H9 (cell line): ENCODE measurements at regions not wholly inside any gene's neighbourhood (a gene's known extent, or its start where the extent isn't known, plus 50 kb on each side); places are given as distances from the start of the nearest gene placed in this dataset.

Source experiments
- DNase-seq: peaks from one replicate; pipeline ENCODE4 v3.0.0-alpha.2; 2017
- H2AFZ ChIP-seq: one replicate; pipeline ENCODE4 v1.6.1; 2013; ENCODE audit warnings: mild to moderate bottlenecking, low read length, control low read depth, moderate library complexity
- H2AK5ac ChIP-seq: 2 replicates; pipeline ENCODE4 v1.6.1; 2013; ENCODE audit warnings: low read length, control low read depth, mixed read lengths; ENCODE audit not compliant: insufficient read length
- H2BK120ac ChIP-seq: one replicate; pipeline ENCODE4 v1.6.1; 2013; ENCODE audit warnings: low read depth, mild to moderate bottlenecking, low read length, control low read depth, inconsistent platforms; ENCODE audit not compliant: poor library complexity, severe bottlenecking
- H2BK12ac ChIP-seq: 2 replicates; pipeline ENCODE4 v1.6.1; 2013; ENCODE audit warnings: low read length, control low read depth, mixed read lengths, low read depth; ENCODE audit not compliant: insufficient read length
- H2BK15ac ChIP-seq: 2 replicates; pipeline ENCODE4 v1.6.1; 2013; ENCODE audit warnings: low read depth, low read length, control low read depth
- H2BK20ac ChIP-seq: one replicate; pipeline ENCODE4 v1.6.1; 2013; ENCODE audit warnings: low read depth, mild to moderate bottlenecking, low read length, control low read depth, inconsistent platforms; ENCODE audit not compliant: poor library complexity, severe bottlenecking
- H2BK5ac ChIP-seq: 2 replicates; pipeline ENCODE4 v1.6.1; 2013; ENCODE audit warnings: low read length, control low read depth, mixed read lengths; ENCODE audit not compliant: insufficient read length
- H3K14ac ChIP-seq: 2 replicates; pipeline ENCODE4 v1.6.1; 2013; ENCODE audit warnings: low read length, control low read depth; ENCODE audit not compliant: insufficient read depth
- H3K18ac ChIP-seq: 2 replicates; pipeline ENCODE4 v1.6.1; 2013; ENCODE audit warnings: low read depth, mild to moderate bottlenecking, mixed read lengths, low read length, control low read depth; ENCODE audit not compliant: insufficient read length
- H3K23ac ChIP-seq: 2 replicates; pipeline ENCODE4 v1.6.1; 2013; ENCODE audit warnings: low read length, control low read depth, mixed read lengths, low read depth; ENCODE audit not compliant: insufficient read length
- H3K23me2 ChIP-seq: 2 replicates; pipeline ENCODE4 v1.6.1; 2013; ENCODE audit warnings: low read depth, mild to moderate bottlenecking, mixed read lengths, low read length, control low read depth; ENCODE audit not compliant: insufficient read length, poor library complexity, severe bottlenecking
- H3K27ac ChIP-seq: 2 replicates; pipeline ENCODE4 v1.5.1; 2013; ENCODE audit warnings: low read length, control low read depth, mixed read lengths, low read depth; ENCODE audit not compliant: insufficient read length
- H3K27me3 ChIP-seq: 2 replicates; pipeline ENCODE4 v1.6.1; 2013; ENCODE audit warnings: low read length, control low read depth, inconsistent platforms; ENCODE audit not compliant: insufficient read depth
- H3K4ac ChIP-seq: 2 replicates; pipeline ENCODE4 v1.6.1; 2013; ENCODE audit warnings: low read depth, mild to moderate bottlenecking, control low read depth, inconsistent platforms, low read length, moderate library complexity
- H3K4me1 ChIP-seq: 2 replicates; pipeline ENCODE4 v1.6.1; 2013; ENCODE audit warnings: low read length, control low read depth, inconsistent platforms; ENCODE audit not compliant: insufficient read depth
- H3K4me2 ChIP-seq: 2 replicates; pipeline ENCODE4 v1.6.1; 2013; ENCODE audit warnings: low read length, control low read depth, mixed read lengths; ENCODE audit not compliant: insufficient read length, insufficient read depth
- H3K56ac ChIP-seq: 2 replicates; pipeline ENCODE4 v1.6.1; 2013; ENCODE audit warnings: low read depth, mild to moderate bottlenecking, mixed read lengths, low read length, control low read depth; ENCODE audit not compliant: insufficient read length
- H3K79me1 ChIP-seq: 2 replicates; pipeline ENCODE4 v1.6.1; 2013; ENCODE audit warnings: low read depth, mild to moderate bottlenecking, moderate library complexity, low read length, control low read depth, inconsistent platforms; ENCODE audit not compliant: insufficient read depth, poor library complexity, severe bottlenecking
- H3K79me2 ChIP-seq: 2 replicates; pipeline ENCODE4 v1.6.1; 2013; ENCODE audit warnings: low read length, control low read depth, inconsistent platforms; ENCODE audit not compliant: insufficient read depth
- H3K9ac ChIP-seq: 2 replicates; pipeline ENCODE4 v1.6.1; 2013; ENCODE audit warnings: low read length, control low read depth, mixed read lengths; ENCODE audit not compliant: insufficient read length; ENCODE audit errors: extremely low read depth
- H3K9me3 ChIP-seq: one replicate; pipeline ENCODE4 v1.6.1; 2013; ENCODE audit warnings: low read depth, low read length, inconsistent platforms; ENCODE audit not compliant: control insufficient read depth
- H3T11ph ChIP-seq: one replicate; pipeline ENCODE4 v1.6.1; 2013; ENCODE audit warnings: mild to moderate bottlenecking, low read length, control low read depth, inconsistent platforms
- H4K20me1 ChIP-seq: one replicate; pipeline ENCODE4 v1.6.1; 2013; ENCODE audit not compliant: control insufficient read depth, insufficient read length, insufficient read depth
- H4K5ac ChIP-seq: 2 replicates; pipeline ENCODE4 v1.6.1; 2013; ENCODE audit warnings: low read depth, mild to moderate bottlenecking, mixed read lengths, low read length, control low read depth; ENCODE audit not compliant: insufficient read length
- H4K8ac ChIP-seq: replicated peaks from 2 replicates; pipeline ENCODE4 v1.6.1; 2013; ENCODE audit warnings: low read length, control low read depth, mixed read lengths, low read depth; ENCODE audit not compliant: insufficient read length
- H4K91ac ChIP-seq: 2 replicates; pipeline ENCODE4 v1.6.1; 2013; ENCODE audit warnings: low read depth, mild to moderate bottlenecking, moderate library complexity, mixed read lengths, low read length, control low read depth; ENCODE audit not compliant: insufficient read length
- H3K27ac Mint-ChIP-seq, 3 experiments: 2 replicates in 2 of 3; 3 replicates in 1 of 3; pipeline ENCODE4 v1.8.0; 2020 to 2021; ENCODE audit warnings: mixed read lengths in 3 of 3, mild to moderate bottlenecking in 1 of 3, moderate library complexity in 1 of 3
- H3K27me3 Mint-ChIP-seq: 2 replicates; pipeline ENCODE4 v1.8.0; 2021; ENCODE audit warnings: low read depth, mild to moderate bottlenecking, moderate library complexity, mixed read lengths
- H3K36me3 Mint-ChIP-seq, 3 experiments: 2 replicates in 2 of 3; 3 replicates in 1 of 3; pipeline ENCODE4 v1.8.0; 2020 to 2021; ENCODE audit warnings: low read depth in 3 of 3, mixed read lengths in 3 of 3; ENCODE audit not compliant: insufficient read depth in 1 of 3
- H3K4me1 Mint-ChIP-seq, 2 experiments: 2 replicates each; pipeline ENCODE4 v1.8.0; 2020; ENCODE audit warnings: mixed read lengths in 2 of 2
- H3K4me3 Mint-ChIP-seq, 2 experiments: 2 replicates in 1 of 2; 3 replicates in 1 of 2; pipeline ENCODE4 v1.8.0; 2020 to 2021; ENCODE audit warnings: mild to moderate bottlenecking in 2 of 2, mixed read lengths in 2 of 2, moderate library complexity in 1 of 2
- H3K9me3 Mint-ChIP-seq, 2 experiments: 2 replicates in 1 of 2; 3 replicates in 1 of 2; pipeline ENCODE4 v1.8.0; 2020; ENCODE audit warnings: mild to moderate bottlenecking in 2 of 2, mixed read lengths in 2 of 2, moderate library complexity in 1 of 2
- WGBS: extraction: QIAGEN DNeasy Blood & Tissue Kit; methylation state at CpG from one replicate; pipeline ENCODE4 v1.1.7; 2013; ENCODE audit warnings: missing lambda C conversion rate, low lambda C conversion rate, mixed read lengths; ENCODE audit not compliant: insufficient read length; ENCODE audit errors: extremely low coverage; 5-methylcytosine and 5-hydroxymethylcytosine counted together
- TF ChIP-seq, protein P1 (sequence below): fragments of 200-600 bp; sonication (generic); conservative IDR thresholded peaks from 3 replicates; pipeline ENCODE4 v1.8.0; 2021; ENCODE audit warnings: antibody characterized with exemption, mild to moderate bottlenecking

- H3K4me3 Mint-ChIP-seq, result no peak overlapping the region
- TF ChIP-seq, protein P1, sequence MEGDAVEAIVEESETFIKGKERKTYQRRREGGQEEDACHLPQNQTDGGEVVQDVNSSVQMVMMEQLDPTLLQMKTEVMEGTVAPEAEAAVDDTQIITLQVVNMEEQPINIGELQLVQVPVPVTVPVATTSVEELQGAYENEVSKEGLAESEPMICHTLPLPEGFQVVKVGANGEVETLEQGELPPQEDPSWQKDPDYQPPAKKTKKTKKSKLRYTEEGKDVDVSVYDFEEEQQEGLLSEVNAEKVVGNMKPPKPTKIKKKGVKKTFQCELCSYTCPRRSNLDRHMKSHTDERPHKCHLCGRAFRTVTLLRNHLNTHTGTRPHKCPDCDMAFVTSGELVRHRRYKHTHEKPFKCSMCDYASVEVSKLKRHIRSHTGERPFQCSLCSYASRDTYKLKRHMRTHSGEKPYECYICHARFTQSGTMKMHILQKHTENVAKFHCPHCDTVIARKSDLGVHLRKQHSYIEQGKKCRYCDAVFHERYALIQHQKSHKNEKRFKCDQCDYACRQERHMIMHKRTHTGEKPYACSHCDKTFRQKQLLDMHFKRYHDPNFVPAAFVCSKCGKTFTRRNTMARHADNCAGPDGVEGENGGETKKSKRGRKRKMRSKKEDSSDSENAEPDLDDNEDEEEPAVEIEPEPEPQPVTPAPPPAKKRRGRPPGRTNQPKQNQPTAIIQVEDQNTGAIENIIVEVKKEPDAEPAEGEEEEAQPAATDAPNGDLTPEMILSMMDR, result no peak
- no peak for DNase-seq
- H3K56ac ChIP-seq, result no peak overlapping the region
- no peak overlapping the region for H3K9ac ChIP-seq
- H4K20me1 ChIP-seq, result no peaks in the 10 kb centered on the region
- H3K9me3 ChIP-seq, result no peaks in the 10 kb centered on the region
- no peak overlapping the region for H3K23ac ChIP-seq
- H4K8ac ChIP-seq, result no peak overlapping the region
- H3K27me3 Mint-ChIP-seq, result no peaks in the 10 kb centered on the region; the same call in 1 of the 2 replicates
- no peaks in the 10 kb centered on the region for H3K4me1 ChIP-seq
- H3K23me2 ChIP-seq, result no peaks in the 10 kb centered on the region
- H3K14ac ChIP-seq, result no peak overlapping the region
- no peaks in the 10 kb centered on the region for H3K9me3 Mint-ChIP-seq
- H3K4ac ChIP-seq, result no peak overlapping the region
- no peak overlapping the region for H2BK12ac ChIP-seq
- no peak overlapping the region for H3K27ac Mint-ChIP-seq
- H2BK5ac ChIP-seq, result no peak overlapping the region
- no peaks in the 10 kb centered on the region for H3K27me3 ChIP-seq
- no peaks in the 10 kb centered on the region for H3K36me3 Mint-ChIP-seq
- no peak overlapping the region for H3T11ph ChIP-seq
- H2BK20ac ChIP-seq, result no peak overlapping the region
- no peak overlapping the region for H2AK5ac ChIP-seq
- H3K4me1 Mint-ChIP-seq, result peaks cover 8 to 9% of the 10 kb centered on the region in 2 experiments
- H3K79me1 ChIP-seq, result no peaks in the 10 kb centered on the region
- H3K79me2 ChIP-seq, result no peaks in the 10 kb centered on the region
- no peak overlapping the region for H3K4me2 ChIP-seq
- no peak overlapping the region for H2BK120ac ChIP-seq
- no peak overlapping the region for H3K27ac ChIP-seq
- H4K5ac ChIP-seq, result no peak overlapping the region
- H4K91ac ChIP-seq, result no peak overlapping the region
- no peak overlapping the region for H2AFZ ChIP-seq
- WGBS, result no CpG with 5 or more reads among the region's 2 CpGs
- no peak overlapping the region for H3K18ac ChIP-seq
- no peak overlapping the region for H2BK15ac ChIP-seq
These were observed 203.2 kb downstream of the SIM1 start for GRCh38 chr6:100261486-100261885.
